Prostate gland (tissue), 2 donors: ENCODE measurements at regions not wholly inside any gene's neighbourhood (a gene's known extent, or its start where the extent isn't known, plus 50 kb on each side); places are given as distances from the start of the nearest gene placed in this dataset.

Experiments
- DNase-seq: peaks from one replicate; pipeline ENCODE4 v3.0.0-alpha.2; 2019; ENCODE audit warnings: low spot score
- H3K27ac ChIP-seq, 2 donors: fragments of 200-600 bp; sonication (generic); 2 replicates each; pipeline ENCODE4 v1.5.1; 2017 to 2019
- H3K27me3 ChIP-seq: fragments of 200-600 bp; sonication (generic); replicated peaks from 2 replicates; pipeline ENCODE4 v1.5.1; 2019; ENCODE audit not compliant: insufficient read depth
- H3K36me3 ChIP-seq, 2 donors: fragments of 200-600 bp; sonication (generic); 1 replicate in 1 of 2; 2 replicates in 1 of 2; pipeline versions ENCODE4 v1.5.1 to v1.8.1; 2017 to 2019
- H3K4me1 ChIP-seq: fragments of 200-600 bp; sonication (generic); replicated peaks from 2 replicates; pipeline ENCODE4 v1.5.1; 2019
- H3K4me3 ChIP-seq, 2 donors: fragments of 200-600 bp; sonication (generic); 2 replicates each; pipeline ENCODE4 v1.5.1; 2017 to 2019
- H3K9me3 ChIP-seq: fragments of 200-600 bp; sonication (generic); 2 replicates; pipeline ENCODE4 v1.5.1; 2017
- CTCF ChIP-seq, 4 experiments: fragments of 200-600 bp in 2 of 4; fragments of 450-650 bp in 2 of 4; sonication (generic) in 2 of 4; IDR thresholded peaks; 1 replicate in 3 of 4; 2 replicates in 1 of 4; pipeline ENCODE4 v1.5.1; 2016 to 2019; ENCODE audit warnings: antibody characterized with exemption in 4 of 4, mild to moderate bottlenecking in 2 of 4, moderate library complexity in 2 of 4
- POLR2A ChIP-seq: fragments of 450-650 bp; IDR thresholded peaks from one replicate; pipeline ENCODE4 v1.6.1; 2016; ENCODE audit warnings: antibody characterized with exemption, mild to moderate bottlenecking
- POLR2AphosphoS5 ChIP-seq: sonication (generic); formaldehyde crosslinking; IDR thresholded peaks from one replicate; pipeline ENCODE4 v1.6.1; 2017; ENCODE audit warnings: antibody characterized with exemption
- WGBS: methylation state at CpG from one replicate; pipeline ENCODE4 v1.1.5; 2018; 5-methylcytosine and 5-hydroxymethylcytosine counted together
- intact Hi-C: fragments of 100-400 bp; cut with DNase I; formaldehyde crosslinking; loops from one replicate; pipeline ENCODE4 v1.14.2; 2022

DNA sequence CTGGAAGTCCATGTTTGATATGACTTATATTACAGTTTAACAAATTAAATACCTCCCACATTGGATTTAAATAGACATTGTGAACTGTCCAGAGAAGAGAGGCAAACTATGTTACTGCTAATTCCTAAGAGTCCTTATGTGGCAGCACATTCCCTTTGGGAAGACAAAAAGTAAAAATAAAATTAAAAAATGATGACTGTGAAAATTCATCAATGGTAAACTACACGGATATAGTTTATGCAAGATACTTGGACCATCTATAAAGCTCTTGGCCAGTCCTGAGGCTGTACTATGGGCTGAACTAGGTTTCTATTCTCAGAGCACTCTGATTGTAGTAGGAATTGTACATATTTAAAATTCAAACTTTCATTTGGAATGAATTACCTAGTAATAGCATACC, 206.4 kb downstream of the LRRK2 start:
- Histone ChIP-seq H3K27me3 (no peaks in the 10 kb centered on the region), H3K9me3 (no peaks in the 10 kb centered on the region), H3K4me1 (no peaks in the 10 kb centered on the region), H3K27ac (no peak overlapping the region), H3K36me3 (no peaks in the 10 kb centered on the region), H3K4me3 (no peak overlapping the region)
- 72% methylated on average over 1 of the region's 1 CpG for WGBS
- intact Hi-C loops: no loop called here
- DNase-seq: no peak
- TF ChIP-seq POLR2A: no peak

- intact Hi-C loops: no loop called here
- Histone ChIP-seq H3K36me3 (no peaks in the 10 kb centered on the region), H3K27me3 (no peaks in the 10 kb centered on the region), H3K9me3 (no peaks in the 10 kb centered on the region), H3K27ac (no peak overlapping the region), H3K4me1 (no peaks in the 10 kb centered on the region), H3K4me3 (no peak overlapping the region)
- TF ChIP-seq POLR2A: no peak
- TF ChIP-seq CTCF (IDR thresholded peaks at IDR 0.05): no peak
- TF ChIP-seq POLR2AphosphoS5: no peak
- DNase-seq: no peak
- WGBS: 62% methylated on average over 2 of the region's 2 CpGs
These were observed 210.5 kb downstream of the LRRK2 start for GRCh38 chr12:40435251-40435650.

GRCh38 chr12:40435951-40436350, 211.2 kb downstream of the LRRK2 start:
- Histone ChIP-seq H3K27ac (no peak overlapping the region), H3K27me3 (no peaks in the 10 kb centered on the region), H3K36me3 (no peaks in the 10 kb centered on the region), H3K4me3 (no peak overlapping the region), H3K9me3 (no peaks in the 10 kb centered on the region), H3K4me1 (no peaks in the 10 kb centered on the region)
- WGBS: 96% methylated on average over 2 of the region's 2 CpGs
- TF ChIP-seq CTCF (IDR thresholded peaks at IDR 0.05): no peak
- TF ChIP-seq POLR2AphosphoS5: no peak
- no peak for TF ChIP-seq POLR2A
- DNase-seq: no peak
- intact Hi-C loops: no loop called here

DNA sequence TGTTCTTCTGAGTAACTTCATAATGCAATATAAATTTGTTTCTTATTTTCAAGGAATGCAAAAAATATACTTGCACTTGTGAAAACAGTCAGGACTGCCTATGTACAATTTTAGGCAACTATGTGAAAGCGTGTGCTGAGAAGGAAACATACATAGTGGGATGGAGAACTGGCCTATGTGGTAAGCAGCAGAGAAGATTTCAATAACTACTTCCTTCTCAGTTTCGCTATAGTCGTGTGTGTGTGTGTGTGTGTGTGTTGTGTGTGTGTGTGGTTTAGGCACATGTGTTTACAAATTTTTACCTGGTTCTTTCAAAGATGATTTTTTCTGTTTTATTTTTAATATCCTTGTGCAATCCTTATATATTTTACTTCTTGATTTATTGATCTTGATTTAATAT, 211.8 kb downstream of the LRRK2 start:
- H3K9me3 ChIP-seq: no peaks in the 10 kb centered on the region
- intact Hi-C loops: no loop called here
- no peak overlapping the region for H3K4me3 ChIP-seq
- H3K4me1 ChIP-seq: no peaks in the 10 kb centered on the region
- no peaks in the 10 kb centered on the region for H3K27me3 ChIP-seq
- no peaks in the 10 kb centered on the region for H3K36me3 ChIP-seq
- DNase-seq: no peak
- 82% methylated on average over 3 of the region's 3 CpGs for WGBS
- no peak for TF ChIP-seq POLR2AphosphoS5
- no peak for TF ChIP-seq CTCF (IDR thresholded peaks at IDR 0.05)
- no peak for TF ChIP-seq POLR2A
- H3K27ac ChIP-seq: no peak overlapping the region

GRCh38 chr12:40439771-40440492, 215.1 kb downstream of the LRRK2 start:
- no peaks in the 10 kb centered on the region for H3K27me3 ChIP-seq
- no peak for DNase-seq
- TF ChIP-seq POLR2AphosphoS5 (no peak), CTCF (IDR thresholded peaks at IDR 0.05) (no peak), POLR2A (no peak)
- no peaks in the 10 kb centered on the region for H3K4me1 ChIP-seq
- WGBS: 48% methylated on average over 2 of the region's 2 CpGs
- intact Hi-C loops: no loop called here
- H3K36me3 ChIP-seq: no peaks in the 10 kb centered on the region
- H3K4me3 ChIP-seq: no peak overlapping the region
- H3K9me3 ChIP-seq: no peaks in the 10 kb centered on the region
- H3K27ac ChIP-seq: no peak overlapping the region
